Urothelium cell line (cell line): ENCODE measurements at regions not wholly inside any gene's neighbourhood (a gene's known extent, or its start where the extent isn't known, plus 50 kb on each side); places are given as distances from the start of the nearest gene placed in this dataset.
"Not testable (repeated sequence)": the region's sequence is repeated elsewhere in the genome, so short reads cannot be mapped to it uniquely, and the experiment has no call there.

Experiments used
- DNase-seq: peaks from one replicate; pipeline ENCODE4 v3.0.0; 2011; ENCODE audit warnings: low spot score, mixed read lengths
- FAIRE-seq: peaks from 2 replicates; lab custom pipeline; 2011; peaks lifted over from hg19 to GRCh38; lab: Jason Lieb, UNC

DNA sequence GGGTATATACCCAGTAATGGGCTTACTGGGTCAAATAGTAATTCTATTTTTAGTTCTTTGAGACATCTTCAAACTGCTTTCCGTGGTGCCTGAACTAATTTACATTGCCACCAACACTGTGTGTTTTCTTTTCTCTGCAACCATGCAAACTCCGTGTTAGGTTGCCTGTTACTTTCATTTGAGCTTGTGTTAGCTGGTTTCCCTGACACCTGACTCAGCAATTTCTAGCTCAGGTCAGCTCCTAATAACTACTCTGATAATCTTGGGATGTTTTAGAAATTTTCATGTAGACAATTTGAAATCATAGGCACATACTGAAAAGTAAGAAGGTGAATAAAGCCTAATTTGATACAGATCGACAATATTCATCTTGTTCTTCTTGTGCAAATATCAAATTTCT is 132.3 kb downstream of the ADCYAP1 start:
- no peak for FAIRE-seq
- DNase-seq, result no peak

DNA sequence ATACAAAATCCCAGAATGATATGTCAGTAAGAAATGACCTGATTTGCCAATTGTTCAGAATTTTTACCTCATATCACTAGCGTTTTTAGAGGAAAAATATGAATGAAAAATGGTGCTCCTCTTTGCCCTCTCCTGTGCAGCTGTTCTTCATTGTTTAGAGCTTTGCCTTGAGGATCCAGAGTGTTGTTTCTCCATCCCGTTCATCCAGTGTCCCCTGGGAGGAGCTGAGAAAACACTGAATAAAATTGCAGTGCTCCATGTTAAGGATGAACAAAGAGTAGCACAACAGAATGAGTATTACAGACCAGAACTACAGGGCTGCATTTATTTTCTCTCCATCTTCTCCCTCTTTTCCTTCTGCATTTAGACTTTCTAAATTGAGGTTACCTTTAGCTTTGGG is 133.1 kb downstream of the ADCYAP1 start:
- FAIRE-seq, result no peak

DNA sequence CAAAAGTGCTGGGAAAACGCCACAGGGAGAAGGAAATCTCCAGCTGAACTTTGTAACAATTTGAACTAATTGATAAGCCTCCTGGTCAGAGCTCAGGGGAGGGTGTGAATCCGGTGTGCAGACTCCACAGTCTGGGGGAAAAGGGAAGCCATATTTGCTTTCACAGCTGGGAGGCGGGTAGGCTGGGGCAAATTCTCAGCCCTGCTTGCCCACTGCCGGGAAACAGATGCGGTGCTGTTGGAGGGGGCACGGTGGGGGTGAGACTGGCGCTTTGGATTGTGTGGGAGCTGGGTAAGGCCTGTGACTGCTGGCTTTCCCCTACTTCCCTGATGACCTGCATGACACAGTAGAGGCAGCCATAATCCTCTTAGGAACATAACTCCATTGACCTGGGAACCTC is 134.8 kb downstream of the ADCYAP1 start:
- FAIRE-seq (no peak), DNase-seq (no peak)

More for the DNA sequence above, 133.1 kb downstream of the ADCYAP1 start:
- DNase-seq, result no peak

GRCh38 chr18:1043039-1043438 is 138.4 kb downstream of the ADCYAP1 start:
- DNase-seq, FAIRE-seq: not testable (repeated sequence)

- FAIRE-seq, result no peak
Measured at GRCh38 chr18:1045658-1046057, 141.0 kb downstream of the ADCYAP1 start.

GRCh38 chr18:1047406-1047805 is 142.7 kb downstream of the ADCYAP1 start:
- FAIRE-seq (peak; percentile 94), DNase-seq (no peak)

More at GRCh38 chr18:1045658-1046057, 141.0 kb downstream of the ADCYAP1 start:
- no peak for DNase-seq

- FAIRE-seq (peak; percentile 72), DNase-seq (no peak)
Measured at GRCh38 chr18:1048032-1048431, 143.4 kb downstream of the ADCYAP1 start.

DNA sequence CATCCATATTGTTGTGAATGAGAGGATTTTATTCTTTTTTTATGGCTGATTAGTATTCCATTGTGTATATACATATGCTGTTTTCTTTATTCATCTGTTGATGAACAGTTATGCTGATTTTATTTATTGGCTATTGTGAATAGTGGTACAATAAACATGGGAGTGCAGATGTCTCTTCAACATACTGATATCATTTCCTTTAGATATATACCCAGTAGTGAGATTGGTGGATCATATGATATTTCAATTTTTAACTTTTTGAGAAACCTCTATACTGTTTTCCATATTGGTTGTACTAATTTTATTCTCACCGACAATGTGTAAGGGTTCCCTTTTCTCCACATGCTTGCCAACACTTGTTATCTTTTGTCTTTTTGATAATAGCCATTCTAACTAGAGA is 144.5 kb downstream of the ADCYAP1 start:
- peak; percentile 20 for FAIRE-seq
- no peak for DNase-seq

- peak; percentile 77 for FAIRE-seq
- DNase-seq, result no peak
Measured at GRCh38 chr18:1050012-1050657, 145.5 kb downstream of the ADCYAP1 start.

- no peak for DNase-seq
- no peak for FAIRE-seq
Measured at GRCh38 chr18:1052301-1052700, 147.6 kb downstream of the ADCYAP1 start.

DNA sequence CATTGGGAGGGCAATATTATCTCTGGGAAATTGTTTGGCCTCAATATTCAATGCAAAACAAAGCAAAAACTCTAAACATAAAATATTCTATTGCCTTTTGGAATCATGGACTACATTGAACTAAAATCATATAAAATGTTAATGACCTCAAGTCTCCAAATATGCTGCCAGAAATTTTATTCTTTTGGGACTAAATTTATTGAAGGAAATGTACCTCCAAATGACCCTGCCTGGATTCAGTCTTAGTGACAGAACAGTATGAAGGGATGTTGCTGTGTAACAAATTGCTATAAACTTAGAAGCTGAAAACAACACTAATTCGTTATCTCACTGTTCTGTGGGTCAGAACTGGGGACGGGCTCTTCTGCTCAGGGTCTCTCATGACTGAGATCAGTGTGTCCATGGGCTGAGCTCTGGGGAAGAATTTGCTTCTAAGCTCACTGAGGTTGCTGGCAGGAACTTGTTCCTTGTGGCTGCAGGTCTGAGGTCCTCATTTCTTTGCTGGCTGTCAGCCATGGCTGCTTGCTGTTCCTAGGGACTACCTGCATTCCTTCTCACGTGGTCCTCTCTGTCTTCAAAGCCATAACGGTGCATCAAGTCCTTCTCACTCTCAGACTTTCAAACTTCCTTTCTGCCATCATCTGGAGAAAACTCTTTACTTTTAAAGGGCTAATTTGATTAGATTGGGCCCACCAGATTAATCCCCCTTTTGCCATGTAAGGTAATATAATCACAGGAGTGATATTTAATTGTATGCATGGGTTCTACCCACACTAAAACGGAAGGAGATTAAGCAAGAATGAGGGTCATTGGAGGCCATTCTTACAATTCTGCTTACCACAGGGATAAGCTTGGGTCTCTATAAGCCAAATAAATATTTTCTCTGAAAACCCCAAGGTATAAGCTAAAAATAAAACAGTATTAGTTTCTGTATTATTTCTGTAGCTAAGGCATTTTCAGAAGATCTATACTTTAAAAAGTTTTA is 149.0 kb downstream of the ADCYAP1 start:
- DNase-seq, result no peak
- no peak for FAIRE-seq

DNA sequence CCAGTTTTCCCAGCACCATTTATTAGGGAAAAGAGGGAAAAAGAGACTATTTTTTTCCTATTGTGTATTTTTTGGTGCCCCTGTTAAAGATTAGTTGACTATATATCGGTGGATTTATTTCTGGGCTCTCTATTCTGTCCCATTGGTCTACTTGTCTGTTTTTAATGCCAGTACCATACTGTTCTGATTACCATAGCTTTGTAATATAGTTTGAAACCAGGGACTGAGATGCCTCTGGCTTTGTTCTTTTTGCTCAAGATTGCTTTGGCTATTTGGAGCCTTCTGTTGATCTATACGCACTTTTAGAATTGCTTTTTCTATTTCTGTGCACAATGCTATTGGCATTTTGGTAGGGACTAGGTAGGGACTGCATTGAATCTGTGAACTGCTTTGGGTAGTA is 151.7 kb downstream of the ADCYAP1 start:
- FAIRE-seq (peak; percentile 48), DNase-seq (no peak)

- DNase-seq, result no peak
- FAIRE-seq, result peak; percentile 13
Measured at GRCh38 chr18:1057367-1057766, 152.7 kb downstream of the ADCYAP1 start.

- DNase-seq, result no peak
- FAIRE-seq, result peak; percentile 80
Measured at GRCh38 chr18:1062588-1062987, 157.9 kb downstream of the ADCYAP1 start.

DNA sequence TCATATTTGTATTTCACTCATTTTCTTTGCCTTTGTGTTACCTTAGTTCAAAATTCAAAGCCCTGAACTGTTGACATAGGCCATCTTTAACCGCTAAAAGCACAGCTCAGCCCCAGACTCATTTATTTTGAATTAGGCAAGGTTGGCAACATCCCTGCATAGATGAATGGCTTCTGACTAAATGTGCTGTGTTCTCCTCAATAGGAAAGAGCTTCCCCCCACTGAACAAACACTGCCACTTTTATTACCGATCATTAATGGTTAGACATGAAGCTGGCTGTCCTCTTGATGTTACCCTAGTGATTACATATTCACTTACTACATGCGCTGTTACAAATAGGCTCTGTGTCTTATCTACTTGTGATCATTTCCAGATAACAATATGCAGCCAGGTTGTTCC is 170.7 kb downstream of the ADCYAP1 start:
- DNase-seq (no peak), FAIRE-seq (no peak)

DNA sequence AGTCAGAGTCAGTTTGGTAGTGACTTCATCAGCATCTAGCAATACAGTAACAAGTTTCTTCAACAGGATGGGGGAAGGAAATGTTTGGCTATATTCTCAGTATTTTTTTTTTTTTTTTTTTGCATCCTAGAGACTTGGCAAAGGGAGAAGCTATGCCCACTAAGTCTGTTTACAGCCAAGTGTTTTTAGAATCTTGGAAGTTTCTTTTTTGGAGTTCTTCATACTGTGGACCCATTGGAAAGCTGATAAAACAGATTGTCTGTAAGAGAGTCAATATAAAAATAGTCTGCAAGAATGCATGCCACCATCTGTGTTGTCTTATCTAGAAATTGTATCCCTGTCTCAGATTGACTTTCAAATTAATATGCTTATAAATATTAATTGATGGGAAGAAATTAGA is 171.2 kb downstream of the ADCYAP1 start:
- FAIRE-seq, result no peak
- no peak for DNase-seq

GRCh38 chr18:1078301-1078700 is 173.6 kb downstream of the ADCYAP1 start:
- DNase-seq, result no peak
- peak; percentile 35 for FAIRE-seq

- not testable (repeated sequence) for DNase-seq, FAIRE-seq
Measured at GRCh38 chr18:1083675-1084074, 179.0 kb downstream of the ADCYAP1 start.

GRCh38 chr18:1090758-1091157 is 186.1 kb downstream of the ADCYAP1 start:
- DNase-seq, result no peak
- no peak for FAIRE-seq

GRCh38 chr18:1092228-1092627 is 187.6 kb downstream of the ADCYAP1 start:
- DNase-seq (peak; percentile 60), FAIRE-seq (no peak)

GRCh38 chr18:1094409-1094808 is 189.7 kb downstream of the ADCYAP1 start:
- DNase-seq, result peak; percentile 81
- peak; percentile 89 for FAIRE-seq
